ENCODE measurements at regions not wholly inside any gene's neighbourhood (a gene's known extent, or its start where the extent isn't known, plus 50 kb on each side); places are given as distances from the start of the nearest gene placed in this dataset.
"Not testable (repeated sequence)": the region's sequence is repeated elsewhere in the genome, so short reads cannot be mapped to it uniquely, and the experiment has no call there.

DNA sequence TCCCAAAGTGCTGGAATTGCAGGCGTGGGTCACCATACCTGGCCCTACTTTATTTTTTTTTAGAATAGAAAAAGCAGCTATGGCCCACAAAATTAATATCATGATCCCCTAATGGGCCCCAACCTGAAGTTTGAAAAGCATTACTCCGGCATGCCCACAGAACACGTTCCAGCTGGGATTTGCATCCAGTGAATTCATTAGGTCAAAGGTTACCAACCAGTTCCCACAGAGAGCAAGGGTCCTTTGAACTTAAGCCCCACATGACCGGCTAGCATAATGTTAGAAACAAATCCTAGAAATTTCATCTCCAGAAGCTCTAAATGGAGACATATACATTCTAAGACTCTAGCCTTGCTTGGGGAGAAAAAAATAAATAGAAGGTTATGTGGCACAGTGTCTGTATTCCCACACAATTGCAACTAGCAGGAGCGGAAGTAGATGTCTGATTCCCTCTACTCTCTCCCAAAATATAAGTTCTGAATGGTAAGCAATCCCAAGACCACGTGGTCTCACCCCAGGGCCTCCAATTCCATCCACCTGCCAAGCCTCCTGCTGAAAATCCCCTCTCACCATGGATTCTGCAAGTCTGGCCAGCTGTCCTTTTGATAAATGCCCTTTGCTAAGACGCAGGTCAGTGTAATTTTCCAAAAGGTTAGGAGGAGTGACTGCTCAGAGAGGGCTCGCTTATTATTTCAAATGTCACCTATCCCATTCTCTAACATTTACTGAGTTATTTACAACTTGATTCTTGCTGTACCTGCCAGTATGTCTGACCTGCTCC is 395.8 kb downstream of the NPIPA8 start:
- no peak for DNase-seq (ENCODE audit: low read depth in 2 of 2)

DNA sequence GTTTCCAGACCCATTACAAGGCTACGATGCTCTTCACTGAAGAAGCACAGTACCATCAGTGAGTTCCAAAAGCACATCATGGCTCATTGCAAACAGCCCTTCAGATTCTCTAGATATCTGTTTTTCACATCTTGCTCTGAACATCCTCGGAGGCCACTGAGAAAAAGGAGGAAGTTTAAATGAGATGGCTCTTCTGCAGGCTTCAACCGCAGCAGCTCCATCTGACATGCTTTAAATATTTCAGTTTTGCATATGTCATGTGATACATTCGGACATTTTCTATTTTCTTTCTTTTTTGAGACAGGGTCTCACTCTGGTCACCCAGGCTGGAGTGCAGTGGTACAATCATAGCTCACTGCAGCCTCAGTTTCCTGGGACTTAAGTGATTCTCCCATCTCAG is 396.8 kb downstream of the NPIPA8 start:
- no peak for DNase-seq (ENCODE audit: low read depth in 2 of 2)

DNA sequence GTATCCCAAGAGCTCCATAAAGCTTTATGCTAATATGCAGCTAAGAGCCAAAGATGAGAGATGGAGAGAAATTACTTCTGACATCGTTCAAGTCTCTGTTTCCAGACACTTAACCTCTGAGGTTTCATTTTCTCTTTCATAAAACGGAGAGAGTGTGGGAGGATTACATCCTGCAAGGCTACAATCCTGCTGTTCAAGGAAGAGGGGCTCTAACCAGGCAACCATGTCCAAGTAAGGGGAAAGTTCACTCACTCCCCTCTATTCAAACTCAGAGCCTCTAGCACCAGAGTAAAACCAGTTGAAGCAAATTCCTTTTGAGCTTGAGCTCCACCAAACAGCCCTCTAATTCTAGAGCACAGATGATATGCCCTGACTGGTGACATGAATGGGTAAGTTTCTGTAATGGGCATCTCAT is 397.4 kb downstream of the NPIPA8 start:
- DNase-seq (ENCODE audit: low read depth in 2 of 2), result no peak

DNA sequence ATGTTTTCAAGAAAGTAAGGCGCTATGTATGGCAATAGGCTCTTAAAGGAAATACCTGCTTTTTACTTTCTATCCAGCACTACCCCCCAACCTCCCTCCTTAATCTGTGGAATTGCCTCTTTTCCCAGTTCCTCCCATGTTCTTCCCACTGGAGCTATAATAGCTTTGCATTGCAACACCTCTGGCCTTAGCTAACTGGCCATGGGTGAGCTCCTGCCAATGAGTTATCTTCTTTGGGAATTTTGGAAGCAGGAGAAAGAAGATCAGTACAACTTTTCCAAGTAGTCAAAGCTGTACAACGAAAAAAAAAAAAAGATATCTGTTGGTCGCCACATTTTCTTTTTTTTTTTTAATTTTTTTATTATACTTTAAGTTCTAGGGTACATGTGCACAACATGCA is 398.0 kb downstream of the NPIPA8 start:
- DNase-seq (ENCODE audit: low read depth in 2 of 2), result no peak

DNA sequence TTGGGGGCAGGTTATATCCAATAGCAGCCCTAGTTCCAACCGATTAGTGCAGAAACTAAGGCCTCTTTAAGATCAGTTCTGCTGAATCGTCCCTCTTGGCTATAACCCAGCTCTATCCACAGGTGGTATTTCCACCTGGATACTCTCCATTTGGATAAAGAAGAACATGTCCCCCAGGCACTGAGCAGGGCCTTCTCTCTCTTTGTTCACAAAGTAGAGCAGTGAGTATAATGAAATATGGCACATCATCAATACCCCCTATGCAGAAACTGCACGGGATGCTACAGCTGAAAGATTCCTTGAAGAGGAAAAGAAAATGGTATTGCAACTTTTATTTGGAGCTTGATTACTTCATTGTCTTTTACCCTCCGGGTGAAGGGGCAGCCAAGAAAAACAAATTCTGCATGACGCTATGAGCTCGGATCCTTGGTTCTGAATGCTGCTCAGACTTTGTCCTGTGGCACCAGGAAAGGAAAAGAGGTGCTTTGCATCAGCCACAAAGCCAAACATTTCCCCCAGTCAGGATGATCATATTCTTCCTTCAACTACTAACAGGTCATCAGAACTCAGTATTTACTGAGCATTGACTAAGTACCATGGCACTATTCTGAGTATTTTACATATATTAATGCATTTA is 399.7 kb downstream of the NPIPA8 start:
- DNase-seq (ENCODE audit: low read depth in 2 of 2), result no peak

DNA sequence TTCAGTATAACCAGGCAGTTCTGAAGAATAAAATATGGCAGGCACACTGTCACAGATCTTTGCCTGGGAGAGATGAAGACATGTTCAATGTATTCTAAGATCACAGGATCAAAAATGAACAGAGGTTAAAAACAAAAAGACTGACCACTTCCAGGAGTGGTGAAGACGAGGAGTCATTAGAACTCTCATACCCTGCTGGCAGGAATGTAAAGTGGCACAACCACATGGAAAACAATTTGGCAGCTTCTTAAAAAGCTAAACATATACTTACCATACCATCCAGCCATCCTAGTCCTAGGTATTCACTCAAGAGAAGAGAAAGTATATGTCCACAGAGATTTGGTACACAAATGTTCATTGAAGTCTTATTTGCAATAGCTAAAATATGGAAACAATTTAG is 406.3 kb downstream of the NPIPA8 start:
- no peak for DNase-seq (ENCODE audit: low read depth in 2 of 2)

DNA sequence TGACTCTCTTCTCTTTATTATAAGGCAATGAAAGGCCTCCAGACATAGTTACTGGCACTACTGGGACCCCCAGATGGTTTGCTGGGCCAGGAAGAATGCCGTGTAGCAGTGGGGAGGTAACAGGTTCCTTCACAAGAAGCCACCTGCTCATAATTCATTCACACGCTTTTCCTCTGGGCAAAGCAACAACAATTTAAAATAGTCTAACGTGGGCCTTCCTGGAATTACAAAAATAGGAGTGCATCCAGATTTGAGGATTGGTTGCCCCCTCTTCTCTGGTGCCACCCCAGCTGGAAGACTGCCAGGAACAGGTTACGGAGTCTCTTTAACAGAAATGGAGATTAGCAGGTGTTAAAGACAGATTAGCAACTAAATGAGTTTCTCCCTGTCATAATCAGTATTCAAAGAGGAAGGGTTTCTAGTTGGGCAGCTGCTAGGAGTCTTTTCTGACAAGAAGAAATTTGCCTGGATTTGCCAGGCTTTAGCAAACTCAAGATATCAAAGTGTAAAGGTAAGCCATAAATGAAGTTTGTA is 409.6 kb downstream of the NPIPA8 start:
- DNase-seq (ENCODE audit: low read depth in 2 of 2), result no peak

DNA sequence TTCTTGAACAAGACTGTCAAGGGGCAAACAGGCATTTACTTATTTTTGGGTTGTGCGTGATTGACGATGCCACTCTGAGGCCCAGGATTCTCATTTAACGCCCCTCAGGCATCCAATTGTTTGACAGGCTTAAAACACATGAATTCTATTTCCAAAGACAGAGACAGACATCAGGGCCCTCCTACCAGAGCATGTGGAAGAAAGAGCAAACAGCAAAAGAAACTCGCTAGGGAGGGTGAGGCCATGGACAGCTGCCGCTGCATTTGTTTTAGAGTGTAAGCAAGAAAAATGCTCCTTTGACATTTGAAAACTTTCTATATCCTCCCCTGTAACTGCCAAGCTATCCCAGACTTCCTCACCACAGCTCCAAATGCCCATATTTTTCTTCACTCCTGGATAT is 410.1 kb downstream of the NPIPA8 start:
- no peak for DNase-seq (ENCODE audit: low read depth in 2 of 2)

DNA sequence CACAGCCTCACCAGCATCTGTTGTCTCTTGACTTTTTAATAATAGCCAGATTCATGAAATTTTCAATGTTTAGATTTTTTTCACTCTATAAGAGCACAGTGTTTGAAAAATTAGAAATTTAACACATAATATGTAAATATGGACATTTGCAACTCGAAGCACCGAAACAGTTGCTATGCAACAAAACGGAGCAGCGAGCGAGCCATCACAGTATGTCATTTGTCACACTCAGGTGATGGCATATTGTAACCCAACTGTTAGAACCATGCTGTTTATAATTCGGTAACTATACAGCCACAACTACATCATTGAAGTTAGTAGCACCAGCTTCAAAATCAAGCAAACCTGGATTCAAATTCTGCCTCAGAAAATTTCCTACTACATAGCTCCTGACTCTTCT is 410.8 kb downstream of the NPIPA8 start:
- DNase-seq (ENCODE audit: low read depth in 2 of 2), result no peak

DNA sequence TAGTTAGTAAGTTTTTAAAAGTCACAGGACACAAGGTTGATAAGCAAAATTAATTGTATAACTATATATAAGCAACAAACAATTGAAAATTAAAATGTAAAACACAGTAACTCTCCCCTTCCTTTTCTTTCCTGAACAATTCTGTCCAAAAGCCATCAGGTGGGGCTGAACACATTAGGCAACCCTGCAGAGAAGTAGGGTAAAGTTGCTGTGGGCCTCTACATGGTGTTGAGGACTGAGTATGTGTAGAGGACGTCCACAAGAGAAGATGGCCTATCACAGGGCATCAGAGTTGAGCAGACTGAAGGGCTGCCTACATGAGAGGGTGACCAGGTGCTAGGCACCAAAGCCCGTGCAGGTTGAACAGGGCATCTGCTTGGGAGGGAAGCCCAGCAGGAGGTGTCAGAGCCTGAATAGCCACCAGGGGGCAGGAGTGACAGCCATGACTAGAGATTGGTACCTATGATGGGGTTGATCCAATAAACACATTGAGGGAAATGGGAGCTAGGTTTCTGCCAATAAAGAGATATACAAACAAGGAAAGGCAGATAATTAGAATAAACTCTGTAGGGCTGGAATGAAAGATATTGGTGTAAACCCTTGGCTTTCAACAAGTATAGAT is 415.1 kb downstream of the NPIPA8 start:
- peak; percentile 13 to 38 for DNase-seq (ENCODE audit: low read depth in 2 of 2)

DNA sequence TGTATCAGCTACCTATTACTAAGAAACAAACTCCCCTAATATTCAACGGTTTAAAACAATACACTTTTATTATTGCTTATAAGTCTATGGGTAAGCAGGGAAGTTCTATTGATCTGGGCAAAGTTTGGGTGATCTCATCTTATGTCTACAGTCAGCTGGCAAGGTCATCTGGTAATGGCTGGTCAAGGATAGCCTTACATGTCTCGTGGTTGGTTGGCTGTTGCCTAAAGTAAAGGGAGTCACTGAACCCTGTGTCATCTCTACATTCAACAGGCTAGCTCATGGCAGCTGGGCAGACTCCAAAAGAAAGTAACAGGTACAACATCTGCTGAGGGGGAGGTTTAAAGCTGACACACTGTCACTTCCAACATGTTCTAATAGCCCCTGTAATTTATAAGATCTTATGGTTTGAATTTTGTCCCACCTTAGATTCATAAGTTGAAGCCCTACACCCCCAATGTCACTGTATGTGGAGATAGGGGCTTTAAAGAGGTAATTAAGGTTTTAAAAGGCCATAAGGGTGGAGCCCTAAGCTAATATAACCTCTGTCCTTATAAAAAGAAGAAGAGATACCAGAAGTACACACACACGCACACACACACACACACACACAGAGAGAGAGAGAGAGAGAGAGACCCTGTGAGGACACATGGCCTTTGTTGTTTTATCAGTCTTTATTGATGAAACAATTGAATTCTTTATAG is 419.1 kb downstream of the NPIPA8 start:
- no peak for DNase-seq (ENCODE audit: low read depth in 2 of 2)

DNA sequence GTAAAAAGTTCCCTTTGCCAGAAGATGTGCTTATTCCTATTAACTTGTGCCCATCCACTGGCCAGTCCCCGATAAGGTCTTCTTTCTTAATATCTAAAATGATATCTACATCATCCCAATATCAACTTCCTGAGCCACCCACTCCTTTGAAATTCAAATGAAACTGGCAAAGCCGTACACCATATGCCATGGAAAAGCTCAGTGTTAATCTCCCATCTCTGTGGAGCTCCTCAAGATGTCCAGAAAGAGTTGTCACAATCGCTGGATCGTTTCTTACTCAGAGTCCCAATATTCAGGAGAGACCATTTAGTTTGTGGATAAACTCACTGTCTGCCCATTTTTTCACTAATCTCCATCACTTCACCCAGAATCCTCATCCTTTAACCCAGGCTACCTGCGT is 420.7 kb downstream of the NPIPA8 start:
- no peak for DNase-seq (ENCODE audit: low read depth in 2 of 2)

DNA sequence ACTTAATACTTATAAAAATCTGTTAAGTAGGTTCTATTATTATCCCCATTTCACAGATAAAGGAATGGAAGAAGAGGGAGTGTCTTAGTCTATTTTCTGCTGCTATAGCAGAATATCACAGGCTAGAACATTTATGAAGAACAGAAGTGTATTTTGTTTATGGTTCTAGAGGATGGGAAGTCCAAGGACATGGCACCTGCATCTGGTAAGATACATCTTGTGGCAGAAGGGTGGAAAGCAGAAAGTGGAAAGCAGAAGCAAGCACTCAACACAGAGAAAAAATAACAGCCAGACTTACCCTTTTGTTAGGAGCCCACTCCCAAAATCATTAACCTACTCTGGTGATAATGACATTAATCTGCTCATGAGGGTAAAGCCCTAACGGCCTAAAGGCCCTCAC is 422.4 kb downstream of the NPIPA8 start:
- DNase-seq (ENCODE audit: low read depth in 2 of 2), result no peak

DNA sequence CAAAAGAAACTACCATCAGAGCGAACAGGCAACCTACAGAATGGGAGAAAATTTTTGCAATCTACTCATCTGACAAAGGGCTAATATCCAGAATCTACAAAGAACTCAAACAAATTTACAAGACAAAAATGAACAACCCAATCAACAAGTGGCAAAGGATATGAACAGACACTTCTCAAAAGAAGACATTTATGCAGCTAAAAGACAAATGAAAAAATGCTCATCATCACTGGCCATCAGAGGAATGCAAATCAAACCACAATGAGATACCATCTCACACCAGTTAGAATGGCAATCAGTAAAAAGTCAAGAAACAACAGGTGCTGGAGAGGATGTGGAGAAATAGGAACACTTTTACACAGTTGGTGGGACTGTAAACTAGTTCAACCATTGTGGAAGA is 425.0 kb downstream of the NPIPA8 start:
- not testable (repeated sequence) for DNase-seq (ENCODE audit: low read depth in 2 of 2)

DNA sequence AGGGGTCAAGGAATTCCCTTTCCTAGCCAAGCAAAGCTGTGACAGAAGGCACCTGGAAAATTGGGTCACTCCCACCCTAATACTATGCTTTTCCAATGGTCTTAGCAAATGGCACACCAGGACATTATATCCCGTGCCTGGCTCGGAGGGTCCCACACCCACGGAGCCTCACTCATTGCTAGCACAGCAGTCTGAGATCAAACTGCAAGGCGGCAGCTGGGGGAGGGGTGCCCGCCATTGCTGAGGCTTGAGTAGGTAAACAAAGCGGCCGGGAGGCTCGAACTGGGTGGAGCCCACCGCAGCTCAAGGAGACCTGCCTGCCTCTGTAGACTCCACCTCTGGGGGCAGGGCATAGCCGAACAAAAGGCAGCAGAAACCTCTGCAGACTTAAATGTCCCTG is 429.9 kb downstream of the NPIPA8 start:
- not testable (repeated sequence) for DNase-seq (ENCODE audit: low read depth in 2 of 2)

DNA sequence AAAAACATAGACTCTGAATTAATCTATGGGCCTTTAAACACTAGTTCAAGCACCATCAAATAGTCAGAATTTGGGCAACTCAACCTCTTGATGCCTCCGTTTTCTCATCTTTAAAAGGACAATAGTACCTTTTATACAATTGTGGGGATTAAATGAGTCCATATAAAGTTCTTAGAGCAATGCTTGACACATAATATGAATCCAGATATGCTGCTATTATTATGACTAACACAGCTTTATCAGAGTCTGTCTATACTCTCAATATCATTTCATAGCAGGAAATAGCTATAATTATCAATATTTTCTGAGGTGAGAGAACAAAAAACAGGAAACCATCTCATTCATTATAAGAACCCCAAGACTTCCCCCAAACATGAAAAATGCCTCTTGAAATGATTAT is 430.5 kb upstream of the XYLT1 start:
- no peak for DNase-seq (ENCODE audit: low read depth in 2 of 2)

DNA sequence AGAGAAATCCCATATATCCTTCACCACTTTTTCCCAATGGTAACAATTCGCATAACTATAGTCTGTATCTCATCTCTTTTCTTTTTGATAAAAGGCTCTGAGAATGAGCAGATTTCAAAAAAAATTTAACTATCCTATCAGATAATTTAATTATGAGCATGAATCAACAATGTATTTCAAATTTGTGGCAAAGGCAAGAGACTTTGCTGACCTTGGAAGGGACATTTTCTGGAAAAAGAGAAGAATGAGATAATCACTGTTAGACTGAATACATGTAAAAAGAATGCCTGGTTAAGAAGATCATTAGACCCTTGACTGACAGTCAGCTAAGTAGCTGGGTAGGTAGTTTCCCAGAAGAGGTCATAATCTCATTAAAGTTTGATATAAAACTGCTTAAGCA is 428.4 kb upstream of the XYLT1 start:
- no peak for DNase-seq (ENCODE audit: low read depth in 2 of 2)

DNA sequence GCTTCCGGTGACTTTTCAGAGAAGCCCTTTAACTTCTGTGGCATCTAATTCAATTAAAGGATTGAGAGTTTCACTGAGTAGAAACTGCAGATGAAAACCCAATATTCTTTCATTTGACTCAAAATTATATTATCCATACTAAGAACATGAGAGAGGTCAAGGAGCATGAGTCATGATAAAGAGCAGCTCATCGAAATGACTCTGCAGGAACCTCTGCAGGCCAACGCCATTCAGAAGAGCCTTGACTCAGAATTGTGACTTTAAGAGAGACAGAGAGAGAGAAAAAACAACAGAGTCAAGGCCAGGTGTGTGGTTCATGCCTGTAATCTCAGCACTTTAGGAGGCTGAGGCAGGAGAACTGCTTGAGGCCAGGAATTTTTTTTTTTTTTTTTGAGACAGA is 417.2 kb upstream of the XYLT1 start:
- DNase-seq (ENCODE audit: low read depth in 2 of 2), result no peak

DNA sequence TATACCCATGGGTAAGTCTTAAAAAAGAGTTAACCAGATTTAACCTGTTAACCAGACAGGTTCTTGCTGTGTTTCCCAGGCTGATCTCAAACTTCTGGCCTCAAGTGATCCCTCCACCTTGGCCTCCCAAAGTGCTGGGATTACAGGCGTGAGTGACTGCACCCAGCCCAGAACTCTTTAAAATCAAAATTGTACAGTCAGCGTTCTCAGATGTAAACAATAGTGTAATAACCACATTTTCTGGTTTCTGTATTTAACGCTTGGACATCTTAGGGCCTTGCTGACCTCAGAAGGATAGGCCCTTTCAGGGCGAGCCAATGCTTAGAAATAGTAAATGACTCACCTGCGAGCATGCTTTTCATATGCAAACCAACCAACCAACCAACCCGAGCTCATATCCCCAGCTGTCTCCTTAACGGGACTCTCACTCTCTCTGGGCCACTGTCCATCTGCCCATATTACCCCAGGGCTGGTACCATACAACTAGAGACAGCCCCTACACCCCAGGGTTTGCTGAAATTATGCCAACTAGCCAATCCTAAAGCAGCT is 415.0 kb upstream of the XYLT1 start:
- DNase-seq (ENCODE audit: low read depth in 2 of 2), result no peak

DNA sequence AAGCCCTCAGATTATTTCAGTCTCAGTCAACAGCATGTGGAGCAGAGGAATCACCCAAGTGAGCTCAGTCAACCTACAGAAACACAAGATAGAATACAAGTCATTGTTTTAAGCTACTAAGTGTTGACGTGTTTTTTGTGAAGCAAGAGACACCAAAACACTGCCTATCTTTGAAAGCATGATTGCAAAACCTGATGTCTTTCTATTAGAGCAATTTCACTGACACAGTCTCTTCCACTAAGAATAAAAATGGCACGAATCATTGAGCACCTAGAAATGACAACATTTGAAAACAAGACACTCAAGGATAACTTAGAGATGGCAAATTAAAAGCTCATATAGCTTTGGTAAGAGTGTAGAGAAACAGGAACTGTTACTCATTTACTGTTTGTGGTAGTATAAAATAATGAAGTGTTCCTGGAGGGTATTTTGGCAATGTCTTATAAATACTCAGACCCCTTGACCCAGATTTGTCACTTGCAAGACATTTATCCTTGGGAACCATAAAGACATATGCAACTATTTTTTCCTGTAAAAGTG is 407.1 kb upstream of the XYLT1 start:
- DNase-seq (ENCODE audit: low read depth in 2 of 2), result no peak

DNA sequence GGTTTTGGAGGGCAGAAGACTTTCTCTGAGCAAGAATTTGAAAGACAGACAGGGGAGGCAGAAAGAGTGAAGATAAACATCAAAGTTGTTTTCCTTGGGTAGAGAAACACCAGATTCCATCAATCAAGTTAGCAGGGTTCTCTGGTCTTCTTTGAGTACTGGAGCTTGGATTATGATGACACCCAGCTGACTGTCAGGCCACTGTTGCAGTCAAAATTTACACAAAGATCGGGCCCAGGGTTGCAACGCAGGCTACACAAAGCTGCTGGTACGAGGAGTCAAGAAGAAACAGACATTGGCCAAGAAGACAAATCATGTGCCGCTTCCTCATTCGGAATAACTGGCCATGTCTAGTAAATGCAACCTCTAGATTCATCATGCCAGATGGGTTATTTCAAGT is 396.2 kb upstream of the XYLT1 start:
- DNase-seq (ENCODE audit: low read depth in 2 of 2), result no peak

DNA sequence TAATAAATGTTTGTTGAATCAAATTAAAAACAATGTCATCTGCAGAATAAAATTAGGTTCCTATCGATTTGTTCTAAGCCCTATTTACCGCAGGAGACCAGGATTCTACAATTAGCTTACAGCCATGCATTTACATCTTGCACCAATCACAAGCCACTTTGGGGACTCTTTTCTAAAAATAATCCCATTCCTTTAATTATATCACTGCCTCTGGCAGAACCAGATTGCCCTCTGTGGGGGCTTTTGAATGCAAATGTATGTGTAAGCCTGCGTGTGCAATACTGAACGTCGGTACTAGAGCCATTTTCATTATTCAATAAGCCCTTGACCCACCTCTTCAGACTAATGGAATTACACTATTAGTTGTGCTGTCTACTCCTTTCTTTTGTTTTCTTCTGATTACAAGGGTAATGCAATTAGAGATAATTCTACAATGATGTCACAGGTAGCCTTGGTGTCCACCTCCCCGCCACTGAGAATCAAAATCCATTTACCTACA is 391.3 kb upstream of the XYLT1 start:
- no peak for DNase-seq (ENCODE audit: low read depth in 2 of 2)
